GM12892 (cell line): ENCODE measurements at regions not wholly inside any gene's neighbourhood (a gene's known extent, or its start where the extent isn't known, plus 50 kb on each side); places are given as distances from the start of the nearest gene placed in this dataset.

Experiments used
- DNase-seq: peaks from one replicate; pipeline ENCODE4 v3.0.0; 2011; ENCODE audit not compliant: insufficient read length
- FAIRE-seq: peaks from 2 replicates; lab custom pipeline; 2011; peaks lifted over from hg19 to GRCh38; lab: Jason Lieb, UNC
- POLR2A ChIP-seq: IDR thresholded peaks from 2 replicates; pipeline ENCODE4 v1.6.1; 2011; ENCODE audit warnings: low read depth, low read length, control low read depth
- POLR2AphosphoS5 ChIP-seq: IDR thresholded peaks from 2 replicates; pipeline ENCODE4 v1.6.1; 2011; ENCODE audit warnings: low read depth, low read length, control low read depth
- TAF1 ChIP-seq: IDR thresholded peaks from 2 replicates; pipeline ENCODE4 v1.6.1; 2011; ENCODE audit warnings: low read depth, mild to moderate bottlenecking, control low read depth, low read length, borderline replicate concordance

- TF ChIP-seq TAF1 (no peak), POLR2AphosphoS5 (no peak)
- FAIRE-seq: no peak
- no peak for DNase-seq
These were observed 1855.7 kb upstream of the CELF4 start for GRCh38 chr18:39421276-39421675.

- DNase-seq (no peak), FAIRE-seq (no peak)
- TF ChIP-seq POLR2AphosphoS5: no peak
- TF ChIP-seq TAF1: no peak
- no peak for TF ChIP-seq POLR2A
These were observed 1853.7 kb upstream of the CELF4 start for GRCh38 chr18:39419315-39419714.

GRCh38 chr18:39415471-39415870, 1849.9 kb upstream of the CELF4 start:
- DNase-seq (no peak), FAIRE-seq (no peak)
- no peak for TF ChIP-seq POLR2AphosphoS5
- TF ChIP-seq TAF1: no peak
- no peak for TF ChIP-seq POLR2A

- FAIRE-seq: no peak
These were observed 1848.6 kb upstream of the CELF4 start for GRCh38 chr18:39414009-39414700.

GRCh38 chr18:39406941-39407340, 1841.3 kb upstream of the CELF4 start:
- FAIRE-seq (no peak), DNase-seq (no peak)
- TF ChIP-seq POLR2AphosphoS5 (no peak), TAF1 (no peak), POLR2A (no peak)

More at GRCh38 chr18:39414009-39414700, 1848.6 kb upstream of the CELF4 start:
- no peak for DNase-seq
- TF ChIP-seq TAF1: no peak
- no peak for TF ChIP-seq POLR2A

GRCh38 chr18:39403121-39403520, 1837.5 kb upstream of the CELF4 start:
- TF ChIP-seq POLR2AphosphoS5 (no peak), TAF1 (no peak), POLR2A (no peak)
- no peak for FAIRE-seq
- DNase-seq: no peak

- DNase-seq: no peak
- no peak for FAIRE-seq
- TF ChIP-seq TAF1: no peak
- TF ChIP-seq POLR2AphosphoS5: no peak
- TF ChIP-seq POLR2A: no peak
These were observed 1834.1 kb upstream of the CELF4 start for GRCh38 chr18:39399662-39400061.

- no peak for FAIRE-seq
- DNase-seq: no peak
- TF ChIP-seq POLR2A (no peak), POLR2AphosphoS5 (no peak), TAF1 (no peak)
These were observed 1830.6 kb upstream of the CELF4 start for GRCh38 chr18:39396168-39396567.

GRCh38 chr18:39389800-39390379, 1824.3 kb upstream of the CELF4 start:
- DNase-seq: no peak
- TF ChIP-seq POLR2A (no peak), POLR2AphosphoS5 (no peak), TAF1 (no peak)
- FAIRE-seq: no peak

GRCh38 chr18:39380866-39381265, 1815.3 kb upstream of the CELF4 start:
- DNase-seq (no peak), FAIRE-seq (no peak)
- TF ChIP-seq POLR2A (no peak), TAF1 (no peak), POLR2AphosphoS5 (no peak)

- FAIRE-seq: no peak
- TF ChIP-seq POLR2A (no peak), TAF1 (no peak), POLR2AphosphoS5 (no peak)
- no peak for DNase-seq
These were observed 1814.7 kb upstream of the CELF4 start for GRCh38 chr18:39380186-39380725.

- DNase-seq: no peak
- FAIRE-seq: no peak
- TF ChIP-seq POLR2AphosphoS5 (no peak), POLR2A (no peak), TAF1 (no peak)
These were observed 1809.5 kb upstream of the CELF4 start for GRCh38 chr18:39375066-39375465.
